Mesenchymal stem cell (in vitro differentiated cells and primary cell): ENCODE measurements at regions not wholly inside any gene's neighbourhood (a gene's known extent, or its start where the extent isn't known, plus 50 kb on each side); places are given as distances from the start of the nearest gene placed in this dataset.

ENCODE experiments used
- DNase-seq: peaks from one replicate; pipeline ENCODE4 v3.0.0-alpha.2; 2013
- H2AFZ ChIP-seq: one replicate; pipeline ENCODE4 v1.6.1; 2013; ENCODE audit warnings: low read depth, mild to moderate bottlenecking, control low read depth, inconsistent platforms, low read length, moderate library complexity
- H2AK5ac ChIP-seq: 2 replicates; pipeline ENCODE4 v1.6.1; 2013; ENCODE audit warnings: low read length, moderate library complexity, mild to moderate bottlenecking, inconsistent platforms; ENCODE audit not compliant: severe bottlenecking
- H2BK120ac ChIP-seq: one replicate; pipeline ENCODE4 v1.6.1; 2013; ENCODE audit warnings: low read depth, mild to moderate bottlenecking, inconsistent platforms, low read length, moderate library complexity
- H2BK12ac ChIP-seq, 2 experiments: one replicate each; pipeline ENCODE4 v1.6.1; 2013; ENCODE audit warnings: inconsistent platforms in 2 of 2, low read length in 2 of 2, mild to moderate bottlenecking in 2 of 2, moderate library complexity in 2 of 2, control low read depth in 1 of 2
- H2BK15ac ChIP-seq: one replicate; pipeline ENCODE4 v1.6.1; 2013; ENCODE audit warnings: mild to moderate bottlenecking, low read depth, inconsistent platforms; ENCODE audit not compliant: poor library complexity, severe bottlenecking
- H2BK5ac ChIP-seq: 2 replicates; pipeline ENCODE4 v1.6.1; 2013; ENCODE audit warnings: low read depth, mild to moderate bottlenecking, low read length, control low read depth, inconsistent platforms; ENCODE audit not compliant: poor library complexity, severe bottlenecking
- H3K14ac ChIP-seq, 2 experiments: one replicate each; pipeline ENCODE4 v1.6.1; 2013; ENCODE audit warnings: inconsistent platforms in 2 of 2, low read length in 2 of 2, control low read depth in 1 of 2, mild to moderate bottlenecking in 1 of 2, moderate library complexity in 1 of 2
- H3K18ac ChIP-seq, 2 experiments: one replicate each; pipeline ENCODE4 v1.6.1; 2013; ENCODE audit warnings: inconsistent platforms in 2 of 2, low read length in 2 of 2, control low read depth in 1 of 2, low read depth in 1 of 2, mild to moderate bottlenecking in 1 of 2
- H3K23ac ChIP-seq, 2 experiments: one replicate each; pipeline ENCODE4 v1.6.1; 2013; ENCODE audit warnings: inconsistent platforms in 2 of 2, low read length in 2 of 2, mild to moderate bottlenecking in 2 of 2, moderate library complexity in 2 of 2, control low read depth in 1 of 2
- H3K27ac ChIP-seq: 2 replicates; pipeline ENCODE4 v1.5.1; 2013; ENCODE audit warnings: mild to moderate bottlenecking, moderate library complexity, low read length, control low read depth, inconsistent platforms; ENCODE audit not compliant: poor library complexity, severe bottlenecking
- H3K27me3 ChIP-seq, 2 experiments: 2 replicates each; pipeline versions ENCODE4 v1.6.1 to v1.7.0; 2013; ENCODE audit warnings: low read length in 2 of 2, mild to moderate bottlenecking in 2 of 2, moderate library complexity in 2 of 2, control low read depth in 1 of 2, inconsistent platforms in 1 of 2; ENCODE audit not compliant: control insufficient read depth in 1 of 2, insufficient read depth in 1 of 2
- H3K36me3 ChIP-seq, 2 experiments: 2 replicates each; pipeline versions ENCODE4 v1.6.1 to v1.7.0; 2013; ENCODE audit warnings: low read length in 2 of 2, control low read depth in 1 of 2, inconsistent platforms in 1 of 2, low read depth in 1 of 2, mild to moderate bottlenecking in 1 of 2; ENCODE audit not compliant: insufficient read depth in 2 of 2, control insufficient read depth in 1 of 2
- H3K4ac ChIP-seq, 2 experiments: one replicate each; pipeline ENCODE4 v1.6.1; 2013; ENCODE audit warnings: inconsistent platforms in 2 of 2, low read length in 2 of 2, mild to moderate bottlenecking in 2 of 2, moderate library complexity in 2 of 2, control low read depth in 1 of 2, low read depth in 1 of 2
- H3K4me1 ChIP-seq: 2 replicates; pipeline ENCODE4 v1.6.1; 2013; ENCODE audit warnings: low read depth, low read length, control low read depth; ENCODE audit not compliant: control insufficient read depth, insufficient read depth
- H3K4me2 ChIP-seq: 2 replicates; pipeline ENCODE4 v1.6.1; 2013; ENCODE audit warnings: low read length, mild to moderate bottlenecking, inconsistent platforms; ENCODE audit not compliant: poor library complexity, severe bottlenecking
- H3K4me3 ChIP-seq, 2 experiments: 2 replicates each; pipeline versions ENCODE4 v1.5.1 to v1.7.0; 2013; ENCODE audit warnings: low read length in 2 of 2, mild to moderate bottlenecking in 2 of 2, control low read depth in 1 of 2, low read depth in 1 of 2; ENCODE audit not compliant: insufficient read depth in 1 of 2
- H3K79me1 ChIP-seq: replicated peaks from 2 replicates; pipeline ENCODE4 v1.6.1; 2013; ENCODE audit warnings: mild to moderate bottlenecking, control low read depth, low read length, inconsistent platforms; ENCODE audit not compliant: poor library complexity, severe bottlenecking
- H3K9ac ChIP-seq: 2 replicates; pipeline ENCODE4 v1.7.0; 2013; ENCODE audit warnings: mild to moderate bottlenecking, low read length, moderate library complexity
- H3K9me3 ChIP-seq: 2 replicates; pipeline ENCODE4 v1.7.0; 2013; ENCODE audit warnings: mild to moderate bottlenecking, low read length; ENCODE audit not compliant: control insufficient read depth
- H4K8ac ChIP-seq: one replicate; pipeline ENCODE4 v1.6.1; 2013; ENCODE audit warnings: inconsistent platforms, mild to moderate bottlenecking, low read length, moderate library complexity
- H4K91ac ChIP-seq: one replicate; pipeline ENCODE4 v1.6.1; 2013; ENCODE audit warnings: mild to moderate bottlenecking, low read length, inconsistent platforms
- WGBS: methylation state at CpG from one replicate; pipeline ENCODE4 v1.1.7; 2013; ENCODE audit warnings: mixed read lengths; 5-methylcytosine and 5-hydroxymethylcytosine counted together

GRCh38 chr13:99695857-99696256, 194.6 kb downstream of the TM9SF2 start:
- Histone ChIP-seq H3K4me1 (no peaks in the 10 kb centered on the region), H3K9me3 (no peaks in the 10 kb centered on the region), H2BK120ac (no peak overlapping the region), H2AFZ (no peak overlapping the region), H3K36me3 (no peaks in the 10 kb centered on the region), H3K79me1 (no peaks in the 10 kb centered on the region), H3K27me3 (peaks cover 3 to 22% of the 10 kb centered on the region in 2 experiments), H3K9ac (no peak overlapping the region), H3K27ac (no peak overlapping the region), H4K91ac (no peak overlapping the region), H3K14ac (no peak overlapping the region), H3K4ac (no peak overlapping the region), H4K8ac (no peak overlapping the region), H2BK5ac (no peak overlapping the region), H2AK5ac (no peak overlapping the region), H3K18ac (no peak overlapping the region), H3K4me3 (no peak overlapping the region), H3K4me2 (no peak overlapping the region), H3K23ac (no peak overlapping the region), H2BK12ac (no peak overlapping the region), H2BK15ac (no peak overlapping the region)
- DNase-seq: no peak
- WGBS: 98% methylated on average over 3 of the region's 3 CpGs

GRCh38 chr13:99693852-99694611, 192.8 kb downstream of the TM9SF2 start:
- Histone ChIP-seq H4K8ac (no peak overlapping the region), H3K4me3 (no peak overlapping the region), H3K9ac (no peak overlapping the region), H3K23ac (no peak overlapping the region), H3K4me1 (peaks cover 1% of the 10 kb centered on the region), H2BK120ac (no peak overlapping the region), H2BK15ac (no peak overlapping the region), H4K91ac (no peak overlapping the region), H3K27me3 (peaks cover 3 to 22% of the 10 kb centered on the region in 2 experiments), H3K4me2 (no peak overlapping the region), H2BK5ac (no peak overlapping the region), H3K79me1 (no peaks in the 10 kb centered on the region), H3K14ac (no peak overlapping the region), H3K18ac (no peak overlapping the region), H2BK12ac (no peak overlapping the region), H3K4ac (no peak overlapping the region), H3K36me3 (no peaks in the 10 kb centered on the region), H3K27ac (no peak overlapping the region), H2AK5ac (no peak overlapping the region), H2AFZ (no peak overlapping the region), H3K9me3 (no peaks in the 10 kb centered on the region)
- 63% methylated on average over 11 of the region's 11 CpGs for WGBS
- DNase-seq: no peak

- peaks cover 3 to 22% of the 10 kb centered on the region in 2 experiments for H3K27me3 ChIP-seq
- no peak for DNase-seq
- WGBS: 36% methylated on average over 3 of the region's 3 CpGs
Measured at GRCh38 chr13:99693351-99693750, 192.1 kb downstream of the TM9SF2 start.

GRCh38 chr13:99692854-99693253, 191.6 kb downstream of the TM9SF2 start:
- Histone ChIP-seq H3K36me3 (no peaks in the 10 kb centered on the region), H4K8ac (no peak overlapping the region), H3K9ac (no peak overlapping the region), H4K91ac (no peak overlapping the region), H3K9me3 (no peaks in the 10 kb centered on the region), H3K27me3 (peaks cover 3 to 22% of the 10 kb centered on the region in 2 experiments), H3K4me1 (peaks cover 4% of the 10 kb centered on the region), H3K4me2 (no peak overlapping the region), H3K4ac (no peak overlapping the region), H2BK5ac (no peak overlapping the region), H2BK15ac (no peak overlapping the region), H2AFZ (no peak overlapping the region), H3K79me1 (no peaks in the 10 kb centered on the region), H2BK12ac (no peak overlapping the region), H3K4me3 (no peak overlapping the region), H3K14ac (no peak overlapping the region), H3K18ac (no peak overlapping the region), H3K23ac (no peak overlapping the region), H3K27ac (no peak overlapping the region), H2AK5ac (no peak overlapping the region), H2BK120ac (no peak overlapping the region)
- DNase-seq: no peak
- no CpG with 5 or more reads among the region's 2 CpGs for WGBS

More at GRCh38 chr13:99693351-99693750, 192.1 kb downstream of the TM9SF2 start:
- Histone ChIP-seq H3K9me3 (no peaks in the 10 kb centered on the region), H2AFZ (no peak overlapping the region), H3K23ac (no peak overlapping the region), H3K14ac (no peak overlapping the region), H3K27ac (no peak overlapping the region), H3K4ac (no peak overlapping the region), H3K79me1 (no peaks in the 10 kb centered on the region), H3K4me3 (no peak overlapping the region), H2BK15ac (no peak overlapping the region), H2BK120ac (no peak overlapping the region), H3K36me3 (no peaks in the 10 kb centered on the region), H4K8ac (no peak overlapping the region), H3K4me1 (peaks cover 4% of the 10 kb centered on the region), H3K4me2 (no peak overlapping the region), H2AK5ac (no peak overlapping the region), H3K18ac (no peak overlapping the region), H3K9ac (no peak overlapping the region), H2BK5ac (no peak overlapping the region), H4K91ac (no peak overlapping the region), H2BK12ac (no peak overlapping the region)
